ENCODE measurements at regions not wholly inside any gene's neighbourhood (a gene's known extent, or its start where the extent isn't known, plus 50 kb on each side); places are given as distances from the start of the nearest gene placed in this dataset.
A peak's percentile ranks its signal among the peaks of the same experiment; 100 is the strongest.
"Not testable (repeated sequence)": the region's sequence is repeated elsewhere in the genome, so short reads cannot be mapped to it uniquely, and the experiment has no call there.

DNA sequence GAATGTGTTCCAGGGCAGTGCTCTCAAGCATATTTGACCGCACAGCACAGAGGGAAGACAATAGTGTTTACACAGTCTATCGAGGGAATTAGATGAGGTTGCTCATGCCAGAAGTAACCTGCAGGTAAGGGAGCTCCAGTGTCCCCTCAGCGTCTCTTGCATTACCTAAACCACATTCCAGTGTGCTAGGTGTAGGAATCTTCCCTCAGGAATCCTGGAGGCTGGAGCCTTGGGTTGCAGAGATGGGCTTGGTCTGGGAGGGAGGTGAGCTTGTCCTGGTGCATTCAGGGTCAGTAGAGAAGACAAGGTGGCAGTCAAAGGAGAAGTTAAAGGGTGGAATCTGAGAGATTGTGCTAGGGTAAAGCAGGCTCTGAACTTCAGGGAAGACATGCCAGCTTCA lies 56.3 kb downstream of the SOX14 start:
- H3K27ac ChIP-seq = no peak overlapping the region
- no peak for DNase-seq (ENCODE audit: low read depth, low spot score)

DNA sequence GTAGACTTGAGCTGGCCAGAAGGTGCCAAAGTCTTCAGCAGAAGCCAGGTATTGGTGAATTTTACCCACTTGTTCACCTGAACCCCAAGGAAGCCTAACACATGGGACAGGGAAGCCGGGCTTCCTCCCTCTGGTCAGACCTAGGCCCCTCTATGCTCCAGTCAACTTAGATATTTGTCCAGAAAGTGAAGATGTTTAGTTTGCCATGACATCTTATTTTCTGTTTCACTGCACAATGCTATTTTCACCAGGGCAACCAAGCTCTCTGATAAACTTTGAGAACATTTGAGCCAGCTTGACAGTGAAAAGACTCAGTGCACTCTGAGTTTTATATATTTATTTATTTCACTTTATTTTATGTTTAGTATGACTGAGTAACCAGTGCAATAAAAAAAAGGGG lies 71.0 kb downstream of the SOX14 start:
- DNase-seq (ENCODE audit: low read depth, low spot score) = no peak
- H3K27ac ChIP-seq = no peak overlapping the region

DNA sequence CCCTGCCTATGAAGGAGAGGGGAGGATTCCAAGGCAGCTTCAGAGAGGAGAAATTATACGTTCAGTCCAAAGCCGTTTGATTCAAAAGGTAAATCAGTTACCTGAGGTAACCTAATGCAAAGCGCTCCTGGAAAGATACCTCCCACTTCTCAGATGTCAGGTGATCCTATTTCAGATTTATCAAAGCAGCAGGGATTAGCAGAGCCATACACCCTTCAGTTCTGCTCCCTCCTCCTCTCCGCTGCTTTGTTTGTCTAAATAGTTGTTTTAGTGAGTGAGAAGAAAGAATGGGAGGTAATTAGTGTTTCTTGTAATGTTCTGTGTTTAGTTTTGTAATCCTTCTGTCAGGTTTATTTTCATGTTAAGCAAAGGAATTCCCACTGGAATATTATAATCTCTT lies 81.1 kb downstream of the SOX14 start:
- no peak overlapping the region for H3K27ac ChIP-seq
- DNase-seq (ENCODE audit: low read depth, low spot score) = no peak

DNA sequence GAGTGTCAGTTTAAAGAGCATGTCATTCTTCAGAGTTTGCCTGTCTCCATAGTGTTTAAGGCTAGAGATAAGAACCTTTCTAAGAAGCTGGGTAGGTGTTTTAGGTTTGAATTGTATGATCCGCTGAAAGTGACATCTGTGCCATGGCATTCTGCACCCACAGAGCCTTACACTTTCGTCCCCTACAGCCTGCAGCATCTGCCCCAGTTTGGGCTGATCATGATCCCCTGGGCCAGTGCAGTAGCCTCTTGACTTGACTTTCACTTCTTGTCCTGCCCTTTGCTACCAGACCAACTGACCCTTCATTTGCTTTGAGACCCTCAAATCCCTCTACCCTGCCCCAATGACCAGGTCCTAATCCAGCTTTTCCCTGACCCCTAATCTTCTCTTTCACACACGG lies 81.6 kb downstream of the SOX14 start:
- no peak for DNase-seq (ENCODE audit: low read depth, low spot score)
- no peak overlapping the region for H3K27ac ChIP-seq

DNA sequence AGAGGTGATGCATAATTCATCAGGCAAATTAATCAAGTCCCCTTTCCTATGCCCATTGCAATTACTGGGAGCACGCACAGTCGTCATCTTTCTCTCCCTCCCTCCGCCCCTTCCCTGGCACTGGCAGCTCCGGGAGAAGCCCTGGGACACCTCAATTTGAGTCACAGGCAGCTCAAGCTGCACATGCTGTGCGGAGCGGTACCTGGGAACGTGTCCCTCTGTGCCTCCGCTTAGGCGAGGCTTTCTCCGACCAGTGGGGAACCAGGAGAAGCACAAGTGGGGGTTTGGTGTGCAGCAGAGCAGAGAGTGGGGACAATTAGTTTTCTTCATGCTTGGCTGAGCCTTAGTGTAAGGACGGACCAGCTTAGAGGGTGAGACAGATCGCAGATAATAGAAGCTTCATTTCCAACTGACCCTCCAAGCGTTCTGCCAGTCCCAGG lies 88.3 kb downstream of the SOX14 start:
- no peak for DNase-seq (ENCODE audit: low read depth, low spot score)
- no peak overlapping the region for H3K27ac ChIP-seq

DNA sequence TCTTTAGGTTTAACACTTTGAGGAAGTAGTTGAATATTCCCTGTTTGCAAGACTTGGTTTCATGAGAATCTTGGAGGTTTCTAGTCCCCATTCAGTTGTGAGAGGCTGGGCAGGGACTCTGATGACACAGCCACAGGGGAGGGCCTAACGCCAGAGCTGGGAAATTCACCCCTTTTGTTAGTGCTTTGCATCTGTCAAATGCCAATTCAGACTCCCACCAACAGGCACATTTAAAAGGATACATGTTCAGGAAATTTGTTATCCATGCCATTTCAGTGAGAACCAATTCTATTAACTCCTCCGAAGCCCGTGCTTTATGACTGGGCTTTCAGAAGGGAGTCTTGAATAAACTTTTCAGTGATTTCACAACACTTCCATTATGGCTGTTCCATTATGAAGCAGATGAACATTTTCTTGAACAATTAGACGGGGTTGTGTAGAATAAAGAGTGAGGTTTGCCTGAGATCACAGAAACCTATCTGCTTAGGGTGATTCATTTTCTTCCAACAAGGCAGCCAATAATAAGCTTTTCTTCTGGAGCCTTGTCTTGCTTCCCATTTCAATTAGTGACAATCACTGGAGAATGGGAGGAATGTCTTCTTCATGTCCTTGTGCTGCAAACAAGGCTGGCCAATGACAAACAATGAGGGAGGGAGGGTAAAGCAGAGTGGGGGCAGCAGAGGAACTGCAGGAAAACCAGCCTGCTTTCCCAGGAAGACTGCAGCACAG lies 90.6 kb downstream of the SOX14 start:
- no peak overlapping the region for H3K27ac ChIP-seq
- no peak for DNase-seq (ENCODE audit: low read depth, low spot score)

DNA sequence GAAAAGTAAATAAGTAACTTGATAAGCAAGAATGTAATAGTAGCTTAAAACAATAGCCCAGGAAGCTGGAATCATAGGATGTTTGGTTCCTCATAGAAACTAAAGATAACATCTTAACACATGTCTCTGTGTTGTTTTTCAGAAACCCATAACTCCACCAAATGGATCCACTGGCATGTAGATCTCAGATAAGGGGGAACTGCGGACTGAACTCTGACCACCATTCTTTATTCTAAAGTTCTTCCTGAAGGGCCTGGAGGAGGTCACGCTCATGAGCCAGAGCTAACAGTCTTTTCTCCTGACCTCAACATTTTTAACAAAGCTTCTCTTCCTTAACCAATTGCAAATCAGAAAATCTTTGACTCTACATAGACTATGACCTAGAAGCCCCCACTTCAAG lies 101.9 kb downstream of the SOX14 start:
- DNase-seq (ENCODE audit: low read depth, low spot score) = no peak
- no peak overlapping the region for H3K27ac ChIP-seq

DNA sequence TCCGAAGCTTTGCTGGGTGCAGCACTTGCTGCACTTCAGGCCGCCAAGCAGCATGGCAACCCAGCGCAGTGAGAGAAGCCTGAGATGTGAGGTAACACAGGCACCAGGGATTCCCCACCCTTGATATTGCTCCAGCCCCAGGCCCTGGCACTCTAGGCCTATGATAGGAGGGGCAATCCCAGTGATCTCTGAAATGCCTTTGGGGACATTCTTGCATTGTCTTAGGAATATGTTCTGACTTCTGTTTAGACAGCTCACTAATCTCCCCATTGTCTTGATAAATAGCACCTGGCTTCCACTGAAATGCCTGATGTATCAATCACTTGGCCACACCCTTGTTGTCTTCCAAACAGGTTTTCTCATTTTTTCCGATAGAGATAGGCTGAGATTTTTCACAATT lies 102.8 kb downstream of the SOX14 start:
- H3K27ac ChIP-seq = no peak overlapping the region
- no peak for DNase-seq (ENCODE audit: low read depth, low spot score)

DNA sequence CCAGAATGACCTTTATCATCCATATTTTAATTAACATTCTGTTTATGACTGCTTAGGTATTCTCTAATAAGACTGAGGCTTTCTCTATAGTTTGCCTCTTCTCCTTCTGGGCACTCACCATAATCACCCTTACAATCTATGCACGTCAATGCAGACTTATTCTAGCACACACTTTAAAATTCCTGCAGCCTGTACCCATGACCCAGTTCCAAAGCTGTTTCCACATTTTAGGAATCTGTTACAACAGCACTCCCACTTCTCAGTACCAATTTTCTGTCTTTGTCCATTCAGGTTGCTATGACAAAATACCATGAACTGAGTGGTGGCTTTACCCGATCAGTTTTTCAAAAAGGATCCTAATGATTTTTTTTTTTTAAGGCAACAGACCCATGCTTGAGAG lies 103.5 kb downstream of the SOX14 start:
- DNase-seq (ENCODE audit: low read depth, low spot score) = no peak
- no peak overlapping the region for H3K27ac ChIP-seq

DNA sequence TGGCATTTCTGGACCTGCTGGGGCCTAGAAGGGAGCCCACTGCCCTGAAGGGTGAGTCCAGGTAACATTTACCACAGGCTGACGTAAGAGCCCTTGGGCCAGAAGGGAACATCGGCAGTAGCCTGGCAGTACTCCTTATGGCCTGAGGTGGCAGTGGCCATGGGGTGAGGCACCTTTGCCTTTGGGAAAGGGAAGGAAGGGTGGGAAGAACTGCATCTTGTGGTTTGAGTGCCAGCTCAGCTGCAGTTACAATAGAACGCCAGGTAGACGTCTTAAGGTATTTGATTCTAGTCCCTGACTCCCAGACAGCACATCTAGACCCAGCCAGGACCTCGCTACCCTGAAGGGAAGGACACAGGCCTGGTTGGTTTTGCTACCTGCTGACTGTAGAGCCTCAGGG lies 104.9 kb downstream of the SOX14 start:
- no peak for DNase-seq (ENCODE audit: low read depth, low spot score)

DNA sequence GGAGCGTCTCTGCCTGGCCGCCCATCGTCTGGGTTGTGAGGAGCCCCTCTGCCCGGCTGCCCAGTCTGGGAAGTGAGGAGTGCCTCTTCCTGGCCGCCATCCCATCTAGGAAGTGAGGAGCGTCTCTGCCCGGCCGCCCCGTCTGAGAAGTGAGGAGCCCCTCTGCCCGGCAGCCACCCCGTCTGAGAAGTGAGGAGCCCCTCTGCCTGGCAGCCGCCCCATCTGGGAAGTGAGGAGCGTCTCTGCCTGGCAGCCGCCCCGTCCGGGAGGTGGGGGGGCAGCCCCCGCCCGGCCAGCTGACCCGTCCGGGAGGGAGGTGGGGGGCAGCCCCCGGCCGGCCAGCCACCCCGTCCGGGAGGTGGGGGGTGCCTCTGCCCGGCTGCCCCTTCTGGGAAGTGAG lies 108.5 kb downstream of the SOX14 start:
- H3K27ac ChIP-seq; DNase-seq (ENCODE audit: low read depth, low spot score): not testable (repeated sequence)

More for the DNA sequence above, 104.9 kb downstream of the SOX14 start:
- H3K27ac ChIP-seq = no peak overlapping the region

DNA sequence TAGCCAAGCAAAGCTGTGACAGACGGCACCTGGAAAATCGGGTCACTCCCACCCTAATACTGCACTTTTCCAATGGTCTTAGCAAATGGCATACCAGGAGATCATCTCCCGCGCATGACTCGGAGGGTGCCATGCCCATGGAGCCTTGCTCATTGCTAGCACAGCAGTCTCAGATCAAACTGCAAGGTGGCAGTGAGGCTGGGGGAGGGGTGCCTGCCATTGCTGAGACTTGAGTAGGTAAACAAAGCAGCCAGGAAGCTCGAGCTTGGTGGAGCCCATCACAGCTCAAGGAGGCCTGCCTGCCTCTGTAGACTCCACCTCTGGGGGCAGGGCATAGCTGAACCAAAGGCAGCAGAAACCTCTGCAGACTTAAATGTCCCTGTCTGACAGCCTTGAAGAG lies 113.1 kb upstream of the CLDN18 start:
- H3K27ac ChIP-seq; DNase-seq (ENCODE audit: low read depth, low spot score): not testable (repeated sequence)

DNA sequence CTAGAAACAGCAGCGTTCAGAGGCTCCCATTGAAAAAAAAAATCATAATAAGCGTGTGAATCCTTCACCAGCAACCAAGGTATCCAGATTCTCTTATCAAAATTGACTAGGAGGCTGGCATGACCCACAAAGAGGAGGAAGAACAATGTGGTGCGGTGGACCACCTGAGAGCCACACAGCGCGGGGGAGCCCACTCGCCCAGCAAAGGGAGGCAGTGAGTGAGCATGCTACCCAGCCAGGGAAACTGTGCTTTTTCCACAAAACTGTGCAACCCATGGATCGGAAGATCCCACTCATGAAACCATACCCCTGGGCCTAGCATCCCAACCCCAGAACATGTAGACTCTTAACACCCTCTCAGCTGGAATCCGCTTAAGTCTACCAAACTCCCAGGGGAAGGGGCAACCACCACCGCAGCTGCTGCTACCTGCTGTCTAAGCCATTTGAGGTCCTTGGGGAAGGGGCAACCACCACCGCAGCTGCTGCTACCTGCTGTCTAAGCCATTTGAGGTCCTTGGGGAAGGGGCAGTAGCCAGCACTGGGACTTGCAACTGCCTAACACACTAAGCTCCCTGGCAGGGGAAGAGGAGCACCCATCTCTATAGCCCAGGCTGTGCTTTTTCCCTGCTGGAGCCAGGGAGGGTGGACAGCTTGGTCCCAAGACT lies 102.8 kb upstream of the CLDN18 start:
- no peak for DNase-seq (ENCODE audit: low read depth, low spot score)
- H3K27ac ChIP-seq = no peak overlapping the region

DNA sequence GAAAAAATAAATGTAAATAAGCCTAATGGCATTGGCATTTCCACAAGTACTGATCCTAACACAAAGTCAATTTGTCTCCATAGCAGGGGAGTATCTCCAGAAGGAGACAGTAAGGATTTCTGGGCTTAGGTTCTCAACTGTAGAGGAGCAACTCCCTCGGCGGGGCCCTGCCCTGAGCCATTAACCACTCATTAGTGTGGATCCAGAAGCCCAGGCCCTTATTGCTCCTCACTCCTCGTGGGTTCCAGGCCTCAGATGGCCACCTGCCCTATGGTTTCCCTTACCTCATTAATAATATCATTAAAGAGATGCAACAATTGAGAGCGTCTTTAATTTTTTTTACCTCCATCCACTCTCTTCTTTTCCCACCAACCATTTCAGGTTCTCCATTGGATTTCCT lies 85.3 kb upstream of the CLDN18 start:
- no peak for DNase-seq (ENCODE audit: low read depth, low spot score)
- H3K27ac ChIP-seq = no peak overlapping the region

DNA sequence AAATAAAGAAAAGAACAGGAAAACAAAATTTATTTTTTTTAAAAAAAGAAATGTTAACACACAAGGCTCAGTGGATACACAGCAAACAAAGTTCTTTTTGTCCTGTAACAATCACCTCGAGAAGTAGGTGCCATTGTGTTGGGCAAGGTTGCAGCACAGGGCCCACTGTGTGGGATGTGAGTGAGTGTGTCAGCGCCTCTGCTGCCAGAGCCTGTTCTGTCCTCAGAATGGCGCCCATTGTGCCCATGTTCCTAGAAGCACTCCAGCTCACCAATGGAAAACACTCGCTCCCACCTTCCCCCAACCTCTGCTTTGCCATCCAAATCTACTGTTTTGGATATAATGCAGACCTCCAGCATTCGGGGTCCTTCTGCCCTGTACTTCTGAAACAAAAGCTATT lies 84.9 kb upstream of the CLDN18 start:
- H3K27ac ChIP-seq = no peak overlapping the region
- no peak for DNase-seq (ENCODE audit: low read depth, low spot score)

DNA sequence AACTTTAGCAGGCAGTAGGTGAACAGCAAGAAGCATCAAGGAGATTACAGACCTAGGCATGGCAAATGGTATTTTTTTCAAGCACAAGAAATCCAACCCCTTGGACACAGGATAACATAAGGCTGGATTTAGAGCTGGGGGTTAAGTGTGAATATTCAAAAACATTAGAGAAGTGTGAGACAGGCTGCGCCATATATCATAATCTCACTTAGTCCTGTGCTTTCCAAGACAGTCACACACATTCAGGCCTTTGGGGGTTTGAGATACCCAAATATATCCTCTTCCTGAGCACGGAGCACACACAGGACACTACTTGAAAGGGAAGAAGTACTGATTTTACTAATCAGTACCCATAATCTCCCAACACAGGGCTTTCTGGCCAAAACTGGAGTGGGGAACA lies 83.0 kb upstream of the CLDN18 start:
- no peak for DNase-seq (ENCODE audit: low read depth, low spot score)
- H3K27ac ChIP-seq = no peak overlapping the region

DNA sequence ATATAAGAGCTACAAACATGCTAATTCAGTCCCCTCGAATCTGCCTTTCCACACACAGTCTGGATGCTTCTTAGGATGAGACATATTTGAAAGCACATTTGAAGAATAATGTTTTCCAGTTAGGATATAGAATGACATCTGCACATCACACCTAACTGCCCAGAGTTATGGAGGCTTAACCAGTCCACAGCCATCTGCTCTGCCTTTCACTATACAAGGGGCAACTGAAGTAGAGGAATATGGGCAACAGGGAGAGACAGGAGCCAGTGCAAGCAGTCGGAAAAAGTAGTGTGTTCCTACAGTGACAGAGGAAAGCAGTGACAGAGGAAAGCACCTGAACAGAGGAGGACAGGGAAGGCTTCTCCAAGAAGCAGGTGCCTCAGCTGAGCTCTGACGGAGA lies 79.0 kb upstream of the CLDN18 start:
- DNase-seq (ENCODE audit: low read depth, low spot score) = no peak
- no peak overlapping the region for H3K27ac ChIP-seq

DNA sequence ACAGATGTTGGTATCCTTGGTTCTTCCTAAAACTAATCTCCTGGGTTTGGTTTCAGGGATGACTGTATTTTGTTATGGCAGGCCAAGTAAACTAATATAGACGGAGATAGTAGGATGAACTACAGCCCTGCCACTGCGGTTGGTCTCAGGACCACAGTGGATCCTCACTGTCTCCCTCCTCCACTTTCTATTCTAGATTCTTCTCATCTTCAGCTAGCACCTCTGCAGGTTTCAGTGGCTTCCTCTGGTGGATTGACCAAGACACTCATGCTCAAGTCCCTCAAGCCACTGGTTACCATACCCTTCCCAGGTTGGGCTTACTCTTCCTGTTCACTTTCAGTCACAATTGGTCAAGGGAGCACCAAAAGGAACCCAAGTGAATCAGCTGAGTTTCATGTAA lies 71.1 kb upstream of the CLDN18 start:
- H3K27ac ChIP-seq = no peak overlapping the region
- no peak for DNase-seq (ENCODE audit: low read depth, low spot score)

DNA sequence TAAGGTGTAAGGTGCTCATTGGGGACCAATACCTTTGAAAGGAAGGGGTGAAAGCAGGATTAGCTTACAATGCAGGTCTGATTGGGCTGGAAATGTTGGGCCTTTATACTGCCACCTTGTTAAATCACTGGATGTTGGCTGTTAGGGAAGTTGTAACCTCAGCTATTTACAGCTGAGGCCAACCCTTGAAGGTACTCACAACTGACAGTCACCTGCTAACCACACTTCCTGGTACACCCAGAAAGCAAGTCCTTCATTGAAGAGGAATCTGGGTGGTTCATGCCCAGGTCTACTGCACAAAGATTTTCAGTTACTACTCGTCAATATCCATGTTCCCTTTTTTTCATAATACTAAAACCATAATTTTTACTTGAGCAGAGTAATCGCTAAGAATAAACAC lies 65.4 kb upstream of the CLDN18 start:
- no peak for DNase-seq (ENCODE audit: low read depth, low spot score)

DNA sequence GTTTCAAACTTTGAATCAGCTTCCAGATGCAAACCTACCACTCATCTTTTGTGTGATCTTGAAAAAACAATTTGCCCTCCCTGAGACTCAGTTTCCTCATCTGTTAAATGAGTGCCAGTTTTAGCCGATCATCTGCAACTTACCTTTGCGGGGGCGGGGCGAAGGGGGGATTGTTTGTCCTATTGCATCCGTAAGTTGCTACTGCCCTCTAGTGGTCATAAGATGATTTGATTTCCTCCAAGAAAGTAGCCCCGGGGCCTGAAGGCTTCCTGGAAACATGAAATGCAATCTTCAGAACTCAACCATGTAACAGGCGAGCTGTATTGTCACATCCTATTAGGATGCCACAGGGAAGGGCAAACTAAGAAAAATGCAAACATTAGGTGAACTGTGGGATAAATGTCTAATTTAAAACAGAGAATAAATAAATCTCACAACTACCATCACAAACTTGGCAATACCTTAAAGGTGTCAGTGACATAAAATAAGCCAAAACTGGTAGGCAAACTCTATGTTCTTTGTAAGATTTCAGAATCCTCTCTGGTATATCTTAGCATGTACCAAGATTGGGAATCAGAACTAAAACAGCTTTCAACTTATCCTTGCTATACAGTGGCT lies 63.5 kb upstream of the CLDN18 start:
- peak; percentile 37 for DNase-seq (ENCODE audit: low read depth, low spot score)
- no peak overlapping the region for H3K27ac ChIP-seq

More for the DNA sequence above, 65.4 kb upstream of the CLDN18 start:
- H3K27ac ChIP-seq = no peak overlapping the region

DNA sequence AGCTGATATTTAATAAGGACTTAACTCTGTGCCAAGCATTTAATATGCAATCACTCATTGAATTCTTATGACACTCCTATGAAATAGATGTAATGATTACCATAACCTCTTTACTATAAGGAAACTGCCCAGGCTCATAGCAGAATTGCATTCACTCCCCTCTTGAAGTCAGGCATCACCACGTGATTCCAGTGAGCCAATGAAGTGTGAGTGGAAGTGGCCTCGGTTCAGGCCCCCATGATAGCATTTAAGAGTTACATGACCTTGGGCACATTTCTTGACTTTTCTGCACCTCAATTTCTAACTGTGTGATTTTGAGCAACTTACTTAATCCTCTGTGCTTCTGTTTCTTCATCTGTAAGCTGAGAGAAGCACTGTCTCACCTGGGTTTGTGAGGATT lies 62.8 kb upstream of the CLDN18 start:
- no peak for DNase-seq (ENCODE audit: low read depth, low spot score)
- H3K27ac ChIP-seq = no peak overlapping the region
